GM23338 (cell line): ENCODE measurements at regions not wholly inside any gene's neighbourhood (a gene's known extent, or its start where the extent isn't known, plus 50 kb on each side); places are given as distances from the start of the nearest gene placed in this dataset.

Experiments used
- ATAC-seq: fragments of 200-7000 bp; cut with Tn5 transposase; 3 replicates; pipeline ENCODE4 v1.9.1; 2020
- DNase-seq: peaks from one replicate; pipeline ENCODE4 v3.0.0-alpha.2; 2015; ENCODE audit warnings: low spot score
- H2AFZ ChIP-seq: fragments of 200-600 bp; sonication (generic); 2 replicates; pipeline ENCODE4 v1.8.0; 2016; ENCODE audit warnings: antibody characterized with exemption, mild to moderate bottlenecking, moderate library complexity
- H3F3A ChIP-seq: fragments of 200-600 bp; sonication (generic); replicated peaks from 2 replicates; pipeline ENCODE4 v1.8.0; 2017; ENCODE audit warnings: antibody characterized with exemption, mixed run types, low read depth
- H3K27ac ChIP-seq: fragments of 200-600 bp; sonication (generic); 2 replicates; pipeline ENCODE4 v1.6.1; 2016; ENCODE audit warnings: low read depth
- H3K27me3 ChIP-seq: fragments of 200-600 bp; sonication (generic); 2 replicates; pipeline ENCODE4 v1.8.0; 2016; ENCODE audit warnings: mild to moderate bottlenecking, mixed run types, moderate library complexity; ENCODE audit not compliant: insufficient read depth
- H3K36me3 ChIP-seq: fragments of 200-600 bp; sonication (generic); 2 replicates; pipeline ENCODE4 v1.8.0; 2016; ENCODE audit warnings: mild to moderate bottlenecking; ENCODE audit not compliant: insufficient read depth
- H3K4me1 ChIP-seq: fragments of 200-600 bp; sonication (generic); 2 replicates; pipeline ENCODE4 v1.8.0; 2016; ENCODE audit warnings: mild to moderate bottlenecking, moderate library complexity; ENCODE audit not compliant: insufficient read depth
- H3K4me2 ChIP-seq: fragments of 200-600 bp; sonication (generic); 2 replicates; pipeline ENCODE4 v1.7.1; 2017; ENCODE audit warnings: mixed run types
- H3K4me3 ChIP-seq: fragments of 200-600 bp; sonication (generic); 2 replicates; pipeline ENCODE4 v1.6.1; 2016; ENCODE audit warnings: mixed run types
- H3K79me2 ChIP-seq: fragments of 200-600 bp; sonication (generic); replicated peaks from 2 replicates; pipeline ENCODE4 v1.8.0; 2017; ENCODE audit warnings: mild to moderate bottlenecking; ENCODE audit not compliant: insufficient read depth
- H3K9me2 ChIP-seq: fragments of 200-600 bp; sonication (generic); 2 replicates; pipeline ENCODE4 v1.8.0; 2017; ENCODE audit not compliant: insufficient read depth
- H4K20me1 ChIP-seq: fragments of 200-600 bp; sonication (generic); replicated peaks from 2 replicates; pipeline ENCODE4 v1.8.0; 2017; ENCODE audit warnings: mild to moderate bottlenecking; ENCODE audit not compliant: insufficient read depth
- H3K27ac Mint-ChIP-seq: 2 replicates; pipeline ENCODE4 v1.8.0; 2020; ENCODE audit warnings: inconsistent platforms, mild to moderate bottlenecking, moderate library complexity, mixed read lengths
- H3K27me3 Mint-ChIP-seq: 3 replicates; pipeline ENCODE4 v1.8.0; 2022; ENCODE audit warnings: low read depth, mild to moderate bottlenecking, moderate library complexity, mixed read lengths, inconsistent platforms; ENCODE audit not compliant: insufficient read depth, poor library complexity
- H3K36me3 Mint-ChIP-seq: 3 replicates; pipeline ENCODE4 v1.8.0; 2021; ENCODE audit warnings: low read depth, mild to moderate bottlenecking, inconsistent platforms, moderate library complexity, mixed read lengths
- H3K4me1 Mint-ChIP-seq: 3 replicates; pipeline ENCODE4 v1.8.0; 2020; ENCODE audit warnings: mild to moderate bottlenecking, inconsistent platforms, mixed read lengths
- H3K4me3 Mint-ChIP-seq: 3 replicates; pipeline ENCODE4 v1.8.0; 2021; ENCODE audit warnings: moderate library complexity, mild to moderate bottlenecking, inconsistent platforms, mixed read lengths
- H3K9me3 Mint-ChIP-seq: 3 replicates; pipeline ENCODE4 v1.8.0; 2020; ENCODE audit warnings: moderate library complexity, mild to moderate bottlenecking, inconsistent platforms, mixed read lengths
- CREB1 ChIP-seq: fragments of 250-450 bp; sonication (Bioruptor Pico); IDR thresholded peaks from 2 replicates; pipeline ENCODE4 v1.5.0; 2020; ENCODE audit warnings: low read depth, mild to moderate bottlenecking, moderate library complexity
- EZH2 ChIP-seq: fragments of 200-600 bp; sonication (generic); IDR thresholded peaks from one replicate; pipeline ENCODE4 v1.8.0; 2017; ENCODE audit warnings: antibody characterized with exemption, mild to moderate bottlenecking, low read depth; ENCODE audit not compliant: unreplicated experiment
- EZH2phosphoT487 ChIP-seq: fragments of 200-600 bp; sonication (generic); IDR thresholded peaks from one replicate; pipeline ENCODE4 v1.8.1; 2018; ENCODE audit warnings: antibody characterized with exemption; ENCODE audit not compliant: unreplicated experiment
- POLR2AphosphoS5 ChIP-seq: IDR thresholded peaks from 2 replicates; pipeline ENCODE4 v1.6.1; 2016; ENCODE audit warnings: antibody characterized with exemption, low read depth
- REST ChIP-seq: IDR thresholded peaks from one replicate; pipeline ENCODE4 v1.6.1; 2018; ENCODE audit warnings: antibody characterized with exemption; ENCODE audit not compliant: unreplicated experiment
- STAT1 ChIP-seq: IDR thresholded peaks from one replicate; pipeline ENCODE4 v1.6.1; 2016; ENCODE audit warnings: antibody characterized with exemption; ENCODE audit not compliant: unreplicated experiment
- ZNF114 ChIP-seq: fragments of 250-450 bp; sonication (Bioruptor Pico); IDR thresholded peaks from 2 replicates; pipeline ENCODE4 v1.5.0; 2020; ENCODE audit warnings: mild to moderate bottlenecking, moderate library complexity
- ZNF331 ChIP-seq: fragments of 250-450 bp; sonication (Bioruptor Pico); IDR thresholded peaks from 2 replicates; pipeline ENCODE4 v1.5.0; 2020; ENCODE audit warnings: low read depth, mild to moderate bottlenecking, moderate library complexity
- ZNF462 ChIP-seq: fragments of 250-450 bp; sonication (Bioruptor Pico); IDR thresholded peaks from 2 replicates; pipeline ENCODE4 v1.5.0; 2020; ENCODE audit warnings: mild to moderate bottlenecking, moderate library complexity

- no peak for TF ChIP-seq EZH2phosphoT487
- no peak for TF ChIP-seq ZNF331
- no peak for TF ChIP-seq ZNF462 (CRISPR knock-in tag)
- no peak for TF ChIP-seq ZNF114 (CRISPR knock-in tag)
- no peak for TF ChIP-seq REST
- no peak for TF ChIP-seq POLR2AphosphoS5
- no peak for TF ChIP-seq EZH2
- TF ChIP-seq STAT1 = no peak
- no peak for TF ChIP-seq CREB1 (CRISPR knock-in tag)
- no peak overlapping the region for H3K27ac Mint-ChIP-seq
- ATAC-seq (no peak), DNase-seq (no peak)
- peaks cover 11% of the 10 kb centered on the region; the same call in 2 of the 3 replicates for H3K4me1 Mint-ChIP-seq
- peaks cover 2% of the 10 kb centered on the region for H3K27me3 Mint-ChIP-seq
- Histone ChIP-seq H3F3A (no peaks in the 10 kb centered on the region), H3K4me2 (no peak overlapping the region), H3K27ac (no peak overlapping the region), H3K36me3 (no peaks in the 10 kb centered on the region), H4K20me1 (no peaks in the 10 kb centered on the region), H3K9me2 (peaks cover 6% of the 10 kb centered on the region; the same call in 1 of the 2 replicates), H3K4me3 (no peak overlapping the region), H3K79me2 (no peaks in the 10 kb centered on the region), H2AFZ (peak overlapping the region; percentile 82; the same call in 1 of the 2 replicates), H3K4me1 (peaks cover 24% of the 10 kb centered on the region), H3K27me3 (no peaks in the 10 kb centered on the region)
- H3K36me3 Mint-ChIP-seq = peaks cover 40% of the 10 kb centered on the region
- H3K9me3 Mint-ChIP-seq = peaks cover 41% of the 10 kb centered on the region
- H3K4me3 Mint-ChIP-seq = no peak overlapping the region
These were observed 99.4 kb upstream of the PLEKHA5 start for GRCh38 chr12:19030180-19030579.
